Endothelial cell of umbilical vein (primary cell): ENCODE measurements at regions not wholly inside any gene's neighbourhood (a gene's known extent, or its start where the extent isn't known, plus 50 kb on each side); places are given as distances from the start of the nearest gene placed in this dataset.

Experiments used
- BruUV-seq: library from RNA; stranded (reverse); fragments of 400-500 nt; replicated peaks from 2 replicates; lab custom pipeline; 2021; lab: Mats Ljungman, UMichigan
- CTCF ChIA-PET: fragments of 300-600, 350-600 bp; sonication (Branson Sonifier 250); formaldehyde crosslinking; loops from one replicate; lab custom pipeline; 2021; ENCODE audit warnings: antibody characterized with exemption, inconsistent platforms; lab: Charles Lee
- POLR2A ChIA-PET: fragments of 300-600, 350-600 bp; sonication (Branson Sonifier 250); formaldehyde crosslinking; loops from one replicate; lab custom pipeline; 2021; ENCODE audit warnings: antibody characterized with exemption, inconsistent platforms; lab: Charles Lee
- DNase-seq: peaks from one replicate; pipeline ENCODE4 v3.0.0-alpha.2; 2011; ENCODE audit warnings: low read depth, low spot score
- FAIRE-seq: peaks from 2 replicates; lab custom pipeline; 2011; peaks lifted over from hg19 to GRCh38; lab: Jason Lieb, UNC
- H2AFZ ChIP-seq: 2 replicates; pipeline ENCODE4 v1.6.0; 2012; ENCODE audit warnings: low read depth, low read length, control low read depth, inconsistent platforms
- H3K27ac ChIP-seq: 2 replicates; pipeline ENCODE4 v1.5.1; 2011; ENCODE audit warnings: low read depth, mild to moderate bottlenecking, control low read depth, low read length, moderate library complexity; ENCODE audit not compliant: insufficient read depth
- H3K27me3 ChIP-seq, 2 experiments: 2 replicates each; pipeline versions ENCODE4 v1.6.0 to v1.6.1; 2011; ENCODE audit warnings: low read length in 2 of 2, mixed read lengths in 1 of 2; ENCODE audit not compliant: control insufficient read depth in 2 of 2, insufficient read depth in 2 of 2
- H3K36me3 ChIP-seq, 2 experiments: 2 replicates in 1 of 2; 3 replicates in 1 of 2; pipeline ENCODE4 v1.5.1; 2011; ENCODE audit warnings: low read length in 2 of 2, mild to moderate bottlenecking in 1 of 2, moderate library complexity in 1 of 2; ENCODE audit not compliant: control insufficient read depth in 2 of 2, insufficient read depth in 2 of 2; ENCODE audit errors: extremely low read depth in 1 of 2
- H3K4me1 ChIP-seq: 3 replicates; pipeline ENCODE4 v1.5.1; 2011; ENCODE audit warnings: mild to moderate bottlenecking, low read length; ENCODE audit not compliant: control insufficient read depth, insufficient read depth; ENCODE audit errors: extremely low read depth
- H3K4me2 ChIP-seq: 2 replicates; pipeline ENCODE4 v1.6.1; 2011; ENCODE audit warnings: low read length, control low read depth, mixed read lengths; ENCODE audit not compliant: insufficient read depth
- H3K4me3 ChIP-seq, 3 experiments: fragments of 200-600 bp in 1 of 3; sonication (generic), shearing (Covaris generic) in 1 of 3; replicated peaks in 1 of 3; 2 replicates each; pipeline ENCODE4 v1.5.1; 2011 to 2016; ENCODE audit warnings: control low read depth in 3 of 3, low read length in 3 of 3, mild to moderate bottlenecking in 2 of 3, inconsistent platforms in 1 of 3, low read depth in 1 of 3, moderate library complexity in 1 of 3; ENCODE audit not compliant: insufficient read depth in 1 of 3
- H3K79me2 ChIP-seq: 2 replicates; pipeline ENCODE4 v1.6.0; 2012; ENCODE audit warnings: low read length, inconsistent platforms; ENCODE audit not compliant: control insufficient read depth, insufficient read depth
- H3K9ac ChIP-seq: replicated peaks from 2 replicates; pipeline ENCODE3; 2011; ENCODE audit warnings: low read length, control low read depth; ENCODE audit not compliant: insufficient read depth; ENCODE audit errors: extremely low read depth
- H3K9me1 ChIP-seq: replicated peaks from 3 replicates; pipeline ENCODE4 v1.6.0; 2011; ENCODE audit warnings: mild to moderate bottlenecking, low read length; ENCODE audit not compliant: control insufficient read depth, insufficient read depth; ENCODE audit errors: extremely low read depth
- H3K9me3 ChIP-seq: replicated peaks from 2 replicates; pipeline ENCODE4 v1.5.1; 2012; ENCODE audit warnings: low read length, inconsistent platforms; ENCODE audit not compliant: control insufficient read depth, insufficient read depth
- H4K20me1 ChIP-seq: replicated peaks from 2 replicates; pipeline ENCODE3; 2011; ENCODE audit warnings: mild to moderate bottlenecking, low read length; ENCODE audit not compliant: control insufficient read depth, insufficient read depth; ENCODE audit errors: extremely low read depth
- EZH2 ChIP-seq: IDR thresholded peaks from 2 replicates; pipeline ENCODE4 v1.6.1; 2012; ENCODE audit warnings: borderline replicate concordance, low read depth, mild to moderate bottlenecking, moderate library complexity, low read length, inconsistent platforms; ENCODE audit not compliant: severe bottlenecking
- FOS ChIP-seq: IDR thresholded peaks from 2 replicates; pipeline ENCODE4 v1.6.1; 2011; ENCODE audit warnings: mild to moderate bottlenecking, low read length, moderate library complexity, borderline replicate concordance; ENCODE audit not compliant: insufficient read depth
- GATA2 ChIP-seq: IDR thresholded peaks from 2 replicates; pipeline ENCODE4 v1.7.0; 2011; ENCODE audit warnings: low read depth, mild to moderate bottlenecking, moderate library complexity, mixed read lengths, low read length; ENCODE audit not compliant: insufficient read length, insufficient read depth
- JUN ChIP-seq: IDR thresholded peaks from 2 replicates; pipeline ENCODE4 v1.6.1; 2011; ENCODE audit warnings: borderline replicate concordance, low read depth; ENCODE audit not compliant: insufficient read length, insufficient read depth
- MYC ChIP-seq: IDR thresholded peaks from one replicate; pipeline ENCODE4 v1.6.1; 2011; ENCODE audit warnings: mild to moderate bottlenecking, low read depth, low read length
- POLR2A ChIP-seq: IDR thresholded peaks from 2 replicates; pipeline ENCODE4 v1.6.1; 2012; ENCODE audit warnings: low read depth, mild to moderate bottlenecking, control low read depth, low read length
- POLR2AphosphoS5 ChIP-seq: IDR thresholded peaks from 2 replicates; pipeline ENCODE4 v1.6.1; 2012; ENCODE audit warnings: low read depth, mild to moderate bottlenecking, control low read depth, low read length, moderate library complexity; ENCODE audit not compliant: insufficient read depth
- dilution Hi-C: fragments of 300-500 bp; cut with MboI; formaldehyde crosslinking; loops from one replicate; pipeline ENCODE4 v1.15.0; 2019; ENCODE audit warnings: low sequenced_read_pairs; ENCODE audit not compliant: extremely low pct_ligation_motif_present
- intact Hi-C: fragments of 100-400 bp; cut with micrococcal nuclease; formaldehyde crosslinking; loops from one replicate; pipeline ENCODE4 v1.10.0; 2022
- TF ChIP-seq, protein P1 (sequence below), 2 donors: IDR thresholded peaks; 1 replicate in 1 of 2; 2 replicates in 1 of 2; pipeline ENCODE4 v1.5.1; 2011; ENCODE audit warnings: low read length in 2 of 2, mild to moderate bottlenecking in 2 of 2, moderate library complexity in 2 of 2, control low read depth in 1 of 2, inconsistent platforms in 1 of 2, low read depth in 1 of 2; ENCODE audit not compliant: insufficient read depth in 1 of 2; ENCODE audit errors: extremely low read depth in 1 of 2
- TF ChIP-seq, protein P2 (sequence below): IDR thresholded peaks from 2 replicates; pipeline ENCODE4 v1.6.1; 2011; ENCODE audit not compliant: insufficient read depth, insufficient read length

DNA sequence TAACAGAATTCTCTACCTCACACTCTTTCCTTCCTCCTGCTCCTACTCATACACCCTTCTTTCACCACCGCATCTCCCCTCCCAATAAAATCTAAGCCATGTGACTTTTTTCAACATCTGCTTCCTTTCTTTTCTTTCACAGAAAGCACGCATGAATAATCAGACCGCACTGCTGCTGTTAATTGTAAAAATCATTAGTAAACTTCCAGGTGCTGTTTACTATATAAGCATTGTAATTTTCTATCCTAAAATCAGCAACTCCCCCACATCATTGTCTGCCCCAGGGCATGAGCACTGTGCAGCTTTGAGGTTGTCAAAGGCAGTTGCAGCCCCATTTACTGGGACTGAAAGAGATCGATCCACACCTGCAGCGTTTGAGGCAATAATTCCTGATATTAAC is 782.6 kb upstream of the ID2 start:
- Histone ChIP-seq H3K36me3 (no peaks in the 10 kb centered on the region), H3K27ac (no peak overlapping the region), H3K4me2 (no peak overlapping the region), H4K20me1 (no peaks in the 10 kb centered on the region), H3K79me2 (no peaks in the 10 kb centered on the region), H3K9ac (no peak overlapping the region), H3K9me3 (peaks cover 2% of the 10 kb centered on the region), H3K9me1 (no peaks in the 10 kb centered on the region), H3K4me1 (no peaks in the 10 kb centered on the region), H3K4me3 (no peak overlapping the region), H2AFZ (no peak overlapping the region), H3K27me3 (no peaks in the 10 kb centered on the region)
- dilution Hi-C loops (no loop called here), intact Hi-C loops (no loop called here)
- FAIRE-seq = no peak
- CTCF ChIA-PET = no interaction called here
- DNase-seq = no peak
- TF ChIP-seq GATA2 = no peak
- no peak for TF ChIP-seq MYC
- TF ChIP-seq, protein P1, sequence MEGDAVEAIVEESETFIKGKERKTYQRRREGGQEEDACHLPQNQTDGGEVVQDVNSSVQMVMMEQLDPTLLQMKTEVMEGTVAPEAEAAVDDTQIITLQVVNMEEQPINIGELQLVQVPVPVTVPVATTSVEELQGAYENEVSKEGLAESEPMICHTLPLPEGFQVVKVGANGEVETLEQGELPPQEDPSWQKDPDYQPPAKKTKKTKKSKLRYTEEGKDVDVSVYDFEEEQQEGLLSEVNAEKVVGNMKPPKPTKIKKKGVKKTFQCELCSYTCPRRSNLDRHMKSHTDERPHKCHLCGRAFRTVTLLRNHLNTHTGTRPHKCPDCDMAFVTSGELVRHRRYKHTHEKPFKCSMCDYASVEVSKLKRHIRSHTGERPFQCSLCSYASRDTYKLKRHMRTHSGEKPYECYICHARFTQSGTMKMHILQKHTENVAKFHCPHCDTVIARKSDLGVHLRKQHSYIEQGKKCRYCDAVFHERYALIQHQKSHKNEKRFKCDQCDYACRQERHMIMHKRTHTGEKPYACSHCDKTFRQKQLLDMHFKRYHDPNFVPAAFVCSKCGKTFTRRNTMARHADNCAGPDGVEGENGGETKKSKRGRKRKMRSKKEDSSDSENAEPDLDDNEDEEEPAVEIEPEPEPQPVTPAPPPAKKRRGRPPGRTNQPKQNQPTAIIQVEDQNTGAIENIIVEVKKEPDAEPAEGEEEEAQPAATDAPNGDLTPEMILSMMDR (IDR thresholded peaks at IDR 0.05; ENCODE audit: extremely low read depth in 1 of 2, insufficient read depth in 1 of 2, low read depth in 1 of 2, low read length in 2 of 2) = no peak
- BruUV-seq = no TSS peak
- POLR2A ChIA-PET = no interaction called here

DNA sequence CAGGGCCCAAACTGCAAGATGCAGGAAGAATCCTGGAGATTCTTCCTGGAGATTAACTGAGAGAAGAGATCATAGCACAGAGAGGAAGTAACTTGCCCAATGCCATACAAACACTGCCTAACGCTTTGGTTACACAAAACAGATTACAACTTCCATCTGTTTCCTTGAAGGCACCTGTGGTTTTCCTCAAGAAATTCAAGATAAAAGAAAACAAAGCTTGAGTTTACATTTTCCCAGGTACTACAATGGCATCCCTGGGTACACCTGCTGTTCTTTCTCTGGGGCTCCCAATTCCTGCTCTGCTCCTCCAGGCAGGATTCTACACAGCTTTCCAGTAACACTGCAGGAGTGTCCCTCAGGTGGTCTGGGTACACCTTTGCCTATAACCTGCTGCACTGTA is 781.9 kb upstream of the ID2 start:
- Histone ChIP-seq H3K9me3 (peaks cover 5% of the 10 kb centered on the region), H3K4me1 (no peaks in the 10 kb centered on the region), H3K79me2 (no peaks in the 10 kb centered on the region), H3K27ac (no peak overlapping the region), H3K4me3 (no peak overlapping the region), H3K27me3 (no peaks in the 10 kb centered on the region), H3K9me1 (no peaks in the 10 kb centered on the region), H3K4me2 (no peak overlapping the region), H3K9ac (no peak overlapping the region), H2AFZ (no peak overlapping the region), H4K20me1 (no peaks in the 10 kb centered on the region), H3K36me3 (no peaks in the 10 kb centered on the region)
- dilution Hi-C loops = no loop called here
- DNase-seq (no peak), FAIRE-seq (no peak)
- ChIA-PET CTCF (no interaction called here), POLR2A (no interaction called here)
- BruUV-seq = no TSS peak
- intact Hi-C loops = no loop called here
- TF ChIP-seq MYC = no peak
- TF ChIP-seq EZH2 = no peak
- TF ChIP-seq, protein P1 (IDR thresholded peaks at IDR 0.05; ENCODE audit: extremely low read depth in 1 of 2, insufficient read depth in 1 of 2, low read depth in 1 of 2, low read length in 2 of 2) = no peak
- TF ChIP-seq FOS = no peak
- TF ChIP-seq POLR2A = no peak
- TF ChIP-seq, protein P2, sequence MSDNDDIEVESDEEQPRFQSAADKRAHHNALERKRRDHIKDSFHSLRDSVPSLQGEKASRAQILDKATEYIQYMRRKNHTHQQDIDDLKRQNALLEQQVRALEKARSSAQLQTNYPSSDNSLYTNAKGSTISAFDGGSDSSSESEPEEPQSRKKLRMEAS = no peak
- TF ChIP-seq GATA2 = no peak
- no peak for TF ChIP-seq POLR2AphosphoS5
- no peak for TF ChIP-seq JUN
